Breast epithelium (tissue), 3 donors: ENCODE measurements at regions not wholly inside any gene's neighbourhood (a gene's known extent, or its start where the extent isn't known, plus 50 kb on each side); places are given as distances from the start of the nearest gene placed in this dataset.

Source experiments
- POLR2A ChIP-seq: fragments of 450-650 bp; IDR thresholded peaks from one replicate; pipeline ENCODE4 v1.6.1; 2016; ENCODE audit warnings: antibody characterized with exemption, mild to moderate bottlenecking, moderate library complexity
- POLR2AphosphoS5 ChIP-seq, 3 donors: sonication (generic); formaldehyde crosslinking; IDR thresholded peaks; one replicate each; pipeline ENCODE4 v1.6.1; 2017; ENCODE audit warnings: antibody characterized with exemption in 3 of 3
- TF ChIP-seq, protein P1 (sequence below), 3 donors: fragments of 450-650 bp; IDR thresholded peaks; one replicate each; pipeline ENCODE4 v1.5.1; 2016 to 2017; ENCODE audit warnings: antibody characterized with exemption in 3 of 3, mild to moderate bottlenecking in 3 of 3, moderate library complexity in 3 of 3

DNA sequence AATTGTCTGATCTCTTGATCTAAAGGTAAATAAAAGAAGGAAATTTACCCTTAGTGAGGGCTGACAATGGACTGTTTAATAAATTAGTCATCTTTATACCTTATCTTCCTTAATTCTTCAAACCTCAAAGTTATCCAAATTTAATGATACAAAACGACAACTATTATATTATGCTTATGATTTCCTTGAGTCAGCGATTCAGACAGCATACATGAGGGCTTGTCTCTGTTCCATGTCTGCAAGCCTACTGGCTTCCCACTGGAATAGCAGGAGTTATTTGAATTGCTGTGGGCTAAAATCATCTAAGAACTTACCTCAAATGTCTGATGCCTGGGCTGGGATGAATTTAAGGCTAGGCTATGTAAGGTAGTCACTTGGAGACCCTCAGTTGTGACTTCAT, 197.2 kb upstream of the MDGA2 start:
- TF ChIP-seq, protein P1, sequence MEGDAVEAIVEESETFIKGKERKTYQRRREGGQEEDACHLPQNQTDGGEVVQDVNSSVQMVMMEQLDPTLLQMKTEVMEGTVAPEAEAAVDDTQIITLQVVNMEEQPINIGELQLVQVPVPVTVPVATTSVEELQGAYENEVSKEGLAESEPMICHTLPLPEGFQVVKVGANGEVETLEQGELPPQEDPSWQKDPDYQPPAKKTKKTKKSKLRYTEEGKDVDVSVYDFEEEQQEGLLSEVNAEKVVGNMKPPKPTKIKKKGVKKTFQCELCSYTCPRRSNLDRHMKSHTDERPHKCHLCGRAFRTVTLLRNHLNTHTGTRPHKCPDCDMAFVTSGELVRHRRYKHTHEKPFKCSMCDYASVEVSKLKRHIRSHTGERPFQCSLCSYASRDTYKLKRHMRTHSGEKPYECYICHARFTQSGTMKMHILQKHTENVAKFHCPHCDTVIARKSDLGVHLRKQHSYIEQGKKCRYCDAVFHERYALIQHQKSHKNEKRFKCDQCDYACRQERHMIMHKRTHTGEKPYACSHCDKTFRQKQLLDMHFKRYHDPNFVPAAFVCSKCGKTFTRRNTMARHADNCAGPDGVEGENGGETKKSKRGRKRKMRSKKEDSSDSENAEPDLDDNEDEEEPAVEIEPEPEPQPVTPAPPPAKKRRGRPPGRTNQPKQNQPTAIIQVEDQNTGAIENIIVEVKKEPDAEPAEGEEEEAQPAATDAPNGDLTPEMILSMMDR (IDR thresholded peaks at IDR 0.05) = no peak
- TF ChIP-seq POLR2A = no peak
- no peak for TF ChIP-seq POLR2AphosphoS5 (IDR thresholded peaks at IDR 0.05)
